ENCODE measurements at regions not wholly inside any gene's neighbourhood (a gene's known extent, or its start where the extent isn't known, plus 50 kb on each side); places are given as distances from the start of the nearest gene placed in this dataset.

- no peak overlapping the region for H3K4me3 Mint-ChIP-seq
- H3K27me3 Mint-ChIP-seq, result peaks cover 18% of the 10 kb centered on the region
- H3K4me1 Mint-ChIP-seq (ENCODE audit: low read depth), result peaks cover 11% of the 10 kb centered on the region
- H3K36me3 Mint-ChIP-seq (ENCODE audit: low read depth), result no peaks in the 10 kb centered on the region
- intact Hi-C loops (cut with micrococcal nuclease), result no loop called here
- H3K9me3 Mint-ChIP-seq, result no peaks in the 10 kb centered on the region
- no peak overlapping the region for H3K27ac Mint-ChIP-seq
These were observed 173.2 kb downstream of the VEGFA start for GRCh38 chr6:43943099-43943766.

GRCh38 chr6:43942616-43943015 is 172.6 kb downstream of the VEGFA start:
- Mint-ChIP-seq H3K27ac (no peak overlapping the region), H3K36me3 (ENCODE audit: low read depth) (no peaks in the 10 kb centered on the region), H3K27me3 (peaks cover 22% of the 10 kb centered on the region), H3K4me1 (ENCODE audit: low read depth) (peaks cover 11% of the 10 kb centered on the region), H3K9me3 (no peaks in the 10 kb centered on the region), H3K4me3 (no peak overlapping the region)
- intact Hi-C loops (cut with micrococcal nuclease), result no loop called here

GRCh38 chr6:43942011-43942442 is 172.0 kb downstream of the VEGFA start:
- Mint-ChIP-seq H3K27ac (no peak overlapping the region), H3K9me3 (no peaks in the 10 kb centered on the region), H3K4me3 (no peak overlapping the region), H3K27me3 (peaks cover 26% of the 10 kb centered on the region), H3K36me3 (ENCODE audit: low read depth) (no peaks in the 10 kb centered on the region), H3K4me1 (ENCODE audit: low read depth) (peaks cover 11% of the 10 kb centered on the region)
- intact Hi-C loops (cut with micrococcal nuclease), result no loop called here

- intact Hi-C loops (cut with micrococcal nuclease), result no loop called here
- Mint-ChIP-seq H3K27ac (no peak overlapping the region), H3K27me3 (peaks cover 29% of the 10 kb centered on the region), H3K36me3 (ENCODE audit: low read depth) (no peaks in the 10 kb centered on the region), H3K4me1 (ENCODE audit: low read depth) (peaks cover 11% of the 10 kb centered on the region), H3K4me3 (no peak overlapping the region), H3K9me3 (no peaks in the 10 kb centered on the region)
These were observed 171.2 kb downstream of the VEGFA start for GRCh38 chr6:43941174-43941573.

- intact Hi-C loops (cut with micrococcal nuclease), result no loop called here
- Mint-ChIP-seq H3K9me3 (no peaks in the 10 kb centered on the region), H3K4me3 (no peak overlapping the region), H3K4me1 (ENCODE audit: low read depth) (peaks cover 16% of the 10 kb centered on the region), H3K36me3 (ENCODE audit: low read depth) (no peaks in the 10 kb centered on the region), H3K27me3 (peaks cover 33% of the 10 kb centered on the region), H3K27ac (no peak overlapping the region)
These were observed 170.5 kb downstream of the VEGFA start for GRCh38 chr6:43940393-43941087.

GRCh38 chr6:43940071-43940392 is 170.0 kb downstream of the VEGFA start:
- peaks cover 38% of the 10 kb centered on the region for H3K27me3 Mint-ChIP-seq

GRCh38 chr6:43939281-43940070 is 169.5 kb downstream of the VEGFA start:
- intact Hi-C loops (cut with micrococcal nuclease), result no loop called here
- no peaks in the 10 kb centered on the region for H3K9me3 Mint-ChIP-seq
- no peak overlapping the region for H3K4me3 Mint-ChIP-seq
- peaks cover 38% of the 10 kb centered on the region for H3K27me3 Mint-ChIP-seq
- H3K4me1 Mint-ChIP-seq (ENCODE audit: low read depth), result peaks cover 21% of the 10 kb centered on the region
- H3K36me3 Mint-ChIP-seq (ENCODE audit: low read depth), result no peaks in the 10 kb centered on the region
- no peak overlapping the region for H3K27ac Mint-ChIP-seq

More at GRCh38 chr6:43940071-43940392, 170.0 kb downstream of the VEGFA start:
- intact Hi-C loops (cut with micrococcal nuclease), result no loop called here
- no peak overlapping the region for H3K4me3 Mint-ChIP-seq
- H3K4me1 Mint-ChIP-seq (ENCODE audit: low read depth), result peaks cover 19% of the 10 kb centered on the region
- no peak overlapping the region for H3K27ac Mint-ChIP-seq
- no peaks in the 10 kb centered on the region for H3K9me3 Mint-ChIP-seq
- no peaks in the 10 kb centered on the region for H3K36me3 Mint-ChIP-seq (ENCODE audit: low read depth)

- Mint-ChIP-seq H3K27me3 (peaks cover 40% of the 10 kb centered on the region), H3K9me3 (no peaks in the 10 kb centered on the region), H3K4me3 (no peak overlapping the region), H3K4me1 (ENCODE audit: low read depth) (peaks cover 25% of the 10 kb centered on the region), H3K36me3 (ENCODE audit: low read depth) (no peaks in the 10 kb centered on the region), H3K27ac (no peak overlapping the region)
- intact Hi-C loops (cut with micrococcal nuclease), result no loop called here
These were observed 168.4 kb downstream of the VEGFA start for GRCh38 chr6:43938178-43939105.

- no peak overlapping the region for H3K27ac Mint-ChIP-seq
- no peak overlapping the region for H3K4me3 Mint-ChIP-seq
- peaks cover 31% of the 10 kb centered on the region for H3K4me1 Mint-ChIP-seq (ENCODE audit: low read depth)
- intact Hi-C loops (cut with micrococcal nuclease), result no loop called here
- H3K27me3 Mint-ChIP-seq, result peaks cover 41% of the 10 kb centered on the region
- H3K9me3 Mint-ChIP-seq, result no peaks in the 10 kb centered on the region
- H3K36me3 Mint-ChIP-seq (ENCODE audit: low read depth), result no peaks in the 10 kb centered on the region
These were observed 167.5 kb downstream of the VEGFA start for GRCh38 chr6:43937236-43938177.

- no peak overlapping the region for H3K4me3 Mint-ChIP-seq
- H3K9me3 Mint-ChIP-seq, result no peaks in the 10 kb centered on the region
- H3K27ac Mint-ChIP-seq, result no peak overlapping the region
- peaks cover 40% of the 10 kb centered on the region for H3K27me3 Mint-ChIP-seq
- H3K4me1 Mint-ChIP-seq (ENCODE audit: low read depth), result peaks cover 31% of the 10 kb centered on the region
- intact Hi-C loops (cut with micrococcal nuclease), result no loop called here
- H3K36me3 Mint-ChIP-seq (ENCODE audit: low read depth), result no peaks in the 10 kb centered on the region
These were observed 166.5 kb downstream of the VEGFA start for GRCh38 chr6:43936476-43936875.

- peaks cover 31% of the 10 kb centered on the region for H3K4me1 Mint-ChIP-seq (ENCODE audit: low read depth)
These were observed 166.0 kb downstream of the VEGFA start for GRCh38 chr6:43935921-43936439.

GRCh38 chr6:43934803-43935602 is 165.0 kb downstream of the VEGFA start:
- H3K4me1 Mint-ChIP-seq (ENCODE audit: low read depth), result peaks cover 26% of the 10 kb centered on the region
- H3K4me3 Mint-ChIP-seq, result no peak overlapping the region
- peaks cover 45% of the 10 kb centered on the region for H3K27me3 Mint-ChIP-seq
- H3K27ac Mint-ChIP-seq, result peak overlapping the region; percentile 62
- H3K9me3 Mint-ChIP-seq, result no peaks in the 10 kb centered on the region
- intact Hi-C loops (cut with micrococcal nuclease), result no loop called here
- H3K36me3 Mint-ChIP-seq (ENCODE audit: low read depth), result no peaks in the 10 kb centered on the region

More at GRCh38 chr6:43935921-43936439, 166.0 kb downstream of the VEGFA start:
- H3K4me3 Mint-ChIP-seq, result no peak overlapping the region
- H3K27me3 Mint-ChIP-seq, result peaks cover 42% of the 10 kb centered on the region
- no peak overlapping the region for H3K27ac Mint-ChIP-seq
- intact Hi-C loops (cut with micrococcal nuclease), result no loop called here
- no peaks in the 10 kb centered on the region for H3K36me3 Mint-ChIP-seq (ENCODE audit: low read depth)
- no peaks in the 10 kb centered on the region for H3K9me3 Mint-ChIP-seq

All from dendritic cell treated with granulocyte-macrophage colony-stimulating factor and Interleukin-4, amounts not matched to agents 40 ng/mL and 50 ng/mL, for 4 days (primary cell).